ENCODE measurements at regions not wholly inside any gene's neighbourhood (a gene's known extent, or its start where the extent isn't known, plus 50 kb on each side); places are given as distances from the start of the nearest gene placed in this dataset.

- no peak for DNase-seq
These were observed 57.0 kb upstream of the TARBP1 start for GRCh38 chr1:234535763-234536515.

- DNase-seq: no peak
These were observed 56.2 kb upstream of the TARBP1 start for GRCh38 chr1:234535218-234535617.

- DNase-seq: peak; percentile 56
These were observed 55.2 kb upstream of the TARBP1 start for GRCh38 chr1:234533975-234534876.

- DNase-seq: no peak
These were observed 54.3 kb upstream of the TARBP1 start for GRCh38 chr1:234533034-234533891.

GRCh38 chr1:234532503-234532922, 53.5 kb upstream of the TARBP1 start:
- DNase-seq: no peak

GRCh38 chr1:234531151-234531635, 52.2 kb upstream of the TARBP1 start:
- DNase-seq: no peak

GRCh38 chr1:234530672-234531071, 51.7 kb upstream of the TARBP1 start:
- no peak for DNase-seq

- DNase-seq: no peak
These were observed 50.9 kb upstream of the TARBP1 start for GRCh38 chr1:234529950-234530237.

GRCh38 chr1:234529095-234529949, 50.3 kb upstream of the TARBP1 start:
- DNase-seq: no peak

All from NCI-H2171 treated with DMSO at 0.1 percent for 48 hours (cell line).